ENCODE measurements at regions not wholly inside any gene's neighbourhood (a gene's known extent, or its start where the extent isn't known, plus 50 kb on each side); places are given as distances from the start of the nearest gene placed in this dataset.

- TF ChIP-seq CTCF (IDR thresholded peaks at IDR 0.05) (no peak), EP300 (IDR thresholded peaks at IDR 0.05) (no peak)
These were observed 136.4 kb downstream of the OAT start for GRCh38 chr10:124282326-124282725.
